AG10803 (cell line): ENCODE measurements at regions not wholly inside any gene's neighbourhood (a gene's known extent, or its start where the extent isn't known, plus 50 kb on each side); places are given as distances from the start of the nearest gene placed in this dataset.

Source experiments
- DNase-seq: peaks from one replicate; pipeline ENCODE4 v3.0.0; 2010; ENCODE audit warnings: low read depth
- H3K4me3 ChIP-seq: 2 replicates; pipeline ENCODE4 v1.5.1; 2011; ENCODE audit warnings: mild to moderate bottlenecking, low read length, control low read depth
- CTCF ChIP-seq: conservative IDR thresholded peaks from 2 replicates; pipeline ENCODE4 v1.5.1; 2011; ENCODE audit warnings: mild to moderate bottlenecking, low read length, control low read depth, inconsistent platforms

- TF ChIP-seq CTCF, result no peak
- no peak overlapping the region for H3K4me3 ChIP-seq
- no peak for DNase-seq
Measured at GRCh38 chr5:29015523-29015922, 1977.1 kb upstream of the CDH9 start.

- TF ChIP-seq CTCF, result no peak
- DNase-seq, result no peak
- H3K4me3 ChIP-seq, result no peak overlapping the region
Measured at GRCh38 chr5:29005386-29005785, 1967.0 kb upstream of the CDH9 start.

GRCh38 chr5:29002481-29002880 lies 1964.1 kb upstream of the CDH9 start:
- TF ChIP-seq CTCF, result no peak
- DNase-seq, result no peak
- H3K4me3 ChIP-seq, result no peak overlapping the region

GRCh38 chr5:29001666-29002065 lies 1963.3 kb upstream of the CDH9 start:
- TF ChIP-seq CTCF, result no peak
- H3K4me3 ChIP-seq, result no peak overlapping the region
- no peak for DNase-seq

GRCh38 chr5:28984639-28985038 lies 1946.3 kb upstream of the CDH9 start:
- H3K4me3 ChIP-seq, result no peak overlapping the region
- TF ChIP-seq CTCF, result no peak
- DNase-seq, result no peak

- no peak for TF ChIP-seq CTCF
- H3K4me3 ChIP-seq, result no peak overlapping the region
- no peak for DNase-seq
Measured at GRCh38 chr5:28975508-28975907, 1937.1 kb upstream of the CDH9 start.

GRCh38 chr5:28967848-28968247 lies 1929.5 kb upstream of the CDH9 start:
- H3K4me3 ChIP-seq, result no peak overlapping the region
- DNase-seq, result no peak
- TF ChIP-seq CTCF, result no peak
